ENCODE measurements at regions not wholly inside any gene's neighbourhood (a gene's known extent, or its start where the extent isn't known, plus 50 kb on each side); places are given as distances from the start of the nearest gene placed in this dataset.

DNA sequence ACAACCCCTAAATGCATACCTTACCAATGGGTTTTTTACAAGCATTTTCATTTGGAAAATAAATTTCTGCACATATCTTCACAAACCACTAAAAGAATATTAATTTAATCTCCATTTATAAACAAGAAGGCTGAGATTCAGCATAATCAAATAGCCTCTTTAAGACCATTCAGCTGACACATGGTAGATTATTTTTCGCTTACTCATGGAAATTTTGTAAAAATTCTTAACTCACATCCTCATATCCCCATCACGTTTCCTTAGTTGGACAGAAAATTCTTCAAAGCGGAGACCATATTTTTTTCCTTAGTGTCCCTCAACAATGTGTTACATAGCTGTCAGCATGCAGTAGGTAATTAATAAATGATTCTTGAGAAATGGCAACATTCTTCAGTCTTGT lies 439.6 kb upstream of the PTCHD4 start:
- TF ChIP-seq POLR2A (IDR thresholded peaks at IDR 0.05) (no peak), EP300 (IDR thresholded peaks at IDR 0.05) (no peak)
